Lung (tissue), 11 donors: ENCODE measurements at regions not wholly inside any gene's neighbourhood (a gene's known extent, or its start where the extent isn't known, plus 50 kb on each side); places are given as distances from the start of the nearest gene placed in this dataset.

Experiments
- ATAC-seq: fragments of 200-7000 bp; cut with Tn5 transposase; one replicate; pipeline ENCODE4 v1.9.1; 2020; ENCODE audit warnings: moderate number of reproducible peaks; ENCODE audit not compliant: insufficient read depth, low FRiP score
- DNase-seq, 3 donors: peaks; one replicate each; pipeline ENCODE4 v3.0.0-alpha.2; 2013 to 2017
- H3K27ac ChIP-seq, 2 donors: one replicate each; pipeline ENCODE4 v1.5.1; 2013; ENCODE audit warnings: mild to moderate bottlenecking in 2 of 2, moderate library complexity in 2 of 2, control low read depth in 1 of 2, inconsistent platforms in 1 of 2, low read depth in 1 of 2, low read length in 1 of 2
- H3K27me3 ChIP-seq, 3 donors: one replicate each; pipeline ENCODE4 v1.5.1; 2013; ENCODE audit warnings: low read length in 2 of 3; ENCODE audit not compliant: control insufficient read depth in 3 of 3, insufficient read depth in 3 of 3
- H3K36me3 ChIP-seq, 4 donors: one replicate each; pipeline ENCODE4 v1.5.1; 2013; ENCODE audit warnings: low read length in 4 of 4, mild to moderate bottlenecking in 1 of 4, moderate library complexity in 1 of 4; ENCODE audit not compliant: control insufficient read depth in 4 of 4, insufficient read depth in 4 of 4
- H3K4me1 ChIP-seq, 5 donors: one replicate each; pipeline ENCODE4 v1.5.1; 2013; ENCODE audit warnings: low read length in 5 of 5, mild to moderate bottlenecking in 2 of 5, moderate library complexity in 1 of 5; ENCODE audit not compliant: control insufficient read depth in 5 of 5, insufficient read depth in 5 of 5
- H3K4me3 ChIP-seq: one replicate; pipeline ENCODE4 v1.5.1; 2013; ENCODE audit warnings: mild to moderate bottlenecking, control low read depth, moderate library complexity
- H3K9ac ChIP-seq, 2 donors: one replicate each; pipeline ENCODE4 v1.5.1; 2013; ENCODE audit warnings: low read length in 2 of 2, control low read depth in 1 of 2; ENCODE audit not compliant: insufficient read depth in 1 of 2
- H3K9me3 ChIP-seq, 4 donors: one replicate each; pipeline ENCODE4 v1.5.1; 2013; ENCODE audit warnings: low read length in 3 of 4, mild to moderate bottlenecking in 1 of 4, moderate library complexity in 1 of 4; ENCODE audit not compliant: control insufficient read depth in 4 of 4, insufficient read depth in 3 of 4
- CTCF ChIP-seq: IDR thresholded peaks from 2 replicates; pipeline ENCODE4 v1.5.1; 2012; ENCODE audit warnings: mild to moderate bottlenecking; ENCODE audit errors: control extremely low read depth, extremely low read depth
- WGBS, 2 donors: extraction: QIAGEN DNeasy Blood & Tissue Kit; methylation state at CpG; one replicate each; pipeline ENCODE4 v1.1.7; 2013; 5-methylcytosine and 5-hydroxymethylcytosine counted together
- donor health status: control.
- donor health status: control.
- donor health status: Bipolar disorder and iron deficiency.
- donor health status: healthy.
- donor health status: DM: yes; HTN: yes; CAD: no.

- no peak overlapping the region for H3K27ac ChIP-seq
- DNase-seq (peak in 2 of 3 donors; percentile 10 to 19), ATAC-seq (no peak)
- H3K9me3 ChIP-seq = peaks cover 0 to 2% (median 0%) of the 10 kb centered on the region in 4 donors
- no peak for TF ChIP-seq CTCF
- no peak overlapping the region for H3K9ac ChIP-seq
- H3K36me3 ChIP-seq = no peaks in the 10 kb centered on the region
- H3K4me1 ChIP-seq = no peaks in the 10 kb centered on the region
- peaks cover 0 to 7% (median 3%) of the 10 kb centered on the region in 3 donors for H3K27me3 ChIP-seq
- no peak overlapping the region for H3K4me3 ChIP-seq
- WGBS, 2 donors = 42 to 45% methylated on average over 6 of the region's 6 CpGs
Measured at GRCh38 chr20:48544402-48545339, 283.1 kb downstream of the PREX1 start.

- Histone ChIP-seq H3K27me3 (peaks cover 0 to 9% (median 3%) of the 10 kb centered on the region in 3 donors), H3K36me3 (no peaks in the 10 kb centered on the region), H3K4me3 (no peak overlapping the region), H3K4me1 (peaks cover 0 to 10% (median 0%) of the 10 kb centered on the region in 5 donors), H3K27ac (no peak overlapping the region), H3K9me3 (no peaks in the 10 kb centered on the region), H3K9ac (no peak overlapping the region)
- no peak for TF ChIP-seq CTCF
- no peak for DNase-seq
- WGBS, 2 donors = 43 to 48% methylated on average over 10 of the region's 10 CpGs
- ATAC-seq = no peak
Measured at GRCh38 chr20:48541581-48542071, 286.2 kb downstream of the PREX1 start.

- ATAC-seq (no peak), DNase-seq (no peak)
- peaks cover 0 to 10% (median 0%) of the 10 kb centered on the region in 5 donors for H3K4me1 ChIP-seq
- TF ChIP-seq CTCF = no peak
- H3K27ac ChIP-seq = no peak overlapping the region
- 44 to 60% methylated on average over 3 of the region's 3 CpGs for WGBS, 2 donors
- H3K36me3 ChIP-seq = no peaks in the 10 kb centered on the region
- no peak overlapping the region for H3K4me3 ChIP-seq
- H3K9me3 ChIP-seq = no peaks in the 10 kb centered on the region
- peaks cover 0 to 5% (median 0%) of the 10 kb centered on the region in 3 donors for H3K27me3 ChIP-seq
- H3K9ac ChIP-seq = no peak overlapping the region
Measured at GRCh38 chr20:48538856-48539255, 288.9 kb downstream of the PREX1 start.
